ENCODE measurements at regions not wholly inside any gene's neighbourhood (a gene's known extent, or its start where the extent isn't known, plus 50 kb on each side); places are given as distances from the start of the nearest gene placed in this dataset.

DNA sequence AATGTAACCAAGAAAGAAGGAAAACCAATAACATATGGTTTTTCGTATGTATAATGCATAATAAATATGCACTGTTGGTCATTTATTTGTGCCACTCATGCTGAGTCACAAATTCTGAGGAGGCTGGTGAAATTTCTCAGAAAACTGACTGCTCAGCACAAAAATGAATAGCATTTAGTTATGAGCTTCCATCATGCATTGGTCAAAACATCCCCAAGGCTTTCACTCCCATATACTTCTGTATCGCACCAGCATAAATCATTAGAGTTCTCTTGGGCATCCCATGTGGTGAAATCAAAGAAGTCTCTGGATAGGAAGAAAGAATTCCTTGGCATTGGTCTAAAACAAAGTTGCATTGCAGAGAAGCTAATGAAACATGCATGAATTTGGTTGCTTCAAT, 785.6 kb upstream of the CDH8 start:
- Histone ChIP-seq H3K79me1 (ENCODE audit: insufficient read depth, low read depth, low read length, poor library complexity, severe bottlenecking) (no peaks in the 10 kb centered on the region), H4K91ac (ENCODE audit: insufficient read length, low read depth, low read length) (no peak overlapping the region), H3K4ac (ENCODE audit: low read depth, low read length) (no peak overlapping the region), H3T11ph (ENCODE audit: low read length) (no peak overlapping the region), H3K23ac (ENCODE audit: insufficient read length, low read depth, low read length) (no peak overlapping the region), H2BK5ac (ENCODE audit: insufficient read length, low read length) (no peak overlapping the region), H3K23me2 (ENCODE audit: insufficient read length, low read depth, low read length, poor library complexity, severe bottlenecking) (no peaks in the 10 kb centered on the region), H2BK12ac (ENCODE audit: insufficient read length, low read depth, low read length) (no peak overlapping the region), H2AK5ac (ENCODE audit: insufficient read length, low read length) (no peak overlapping the region), H2BK20ac (ENCODE audit: low read depth, low read length, poor library complexity, severe bottlenecking) (no peak overlapping the region), H3K27ac (ENCODE audit: insufficient read length, low read depth, low read length) (no peak overlapping the region), H3K18ac (ENCODE audit: insufficient read length, low read depth, low read length) (no peak overlapping the region), H3K9me3 (ENCODE audit: control insufficient read depth, low read depth, low read length) (no peaks in the 10 kb centered on the region), H3K56ac (ENCODE audit: insufficient read length, low read depth, low read length) (no peak overlapping the region), H4K20me1 (ENCODE audit: control insufficient read depth, insufficient read depth, insufficient read length) (no peaks in the 10 kb centered on the region), H3K4me2 (ENCODE audit: insufficient read depth, insufficient read length, low read length) (no peak overlapping the region), H3K14ac (ENCODE audit: insufficient read depth, low read length) (no peak overlapping the region), H3K79me2 (ENCODE audit: insufficient read depth, low read length) (no peaks in the 10 kb centered on the region), H3K4me1 (ENCODE audit: insufficient read depth, low read length) (no peaks in the 10 kb centered on the region), H3K27me3 (ENCODE audit: insufficient read depth, low read length) (no peaks in the 10 kb centered on the region), H2BK15ac (ENCODE audit: low read depth, low read length) (no peak overlapping the region), H4K8ac (replicated peaks; ENCODE audit: insufficient read length, low read depth, low read length) (no peak overlapping the region), H3K9ac (ENCODE audit: extremely low read depth, insufficient read length, low read length) (no peak overlapping the region), H4K5ac (ENCODE audit: insufficient read length, low read depth, low read length) (no peak overlapping the region), H2AFZ (ENCODE audit: low read length) (no peak overlapping the region), H2BK120ac (ENCODE audit: low read depth, low read length, poor library complexity, severe bottlenecking) (no peak overlapping the region)
- Mint-ChIP-seq H3K27me3 (ENCODE audit: low read depth) (no peaks in the 10 kb centered on the region), H3K9me3 (no peaks in the 10 kb centered on the region; a peak in 1 of 5 replicates), H3K4me1 (peaks cover 0 to 3% of the 10 kb centered on the region in 2 experiments; a peak in 3 of 4 replicates), H3K36me3 (ENCODE audit: insufficient read depth in 1 of 3, low read depth in 3 of 3) (no peaks in the 10 kb centered on the region), H3K27ac (no peak overlapping the region), H3K4me3 (no peak overlapping the region)
- TF ChIP-seq, protein P1, sequence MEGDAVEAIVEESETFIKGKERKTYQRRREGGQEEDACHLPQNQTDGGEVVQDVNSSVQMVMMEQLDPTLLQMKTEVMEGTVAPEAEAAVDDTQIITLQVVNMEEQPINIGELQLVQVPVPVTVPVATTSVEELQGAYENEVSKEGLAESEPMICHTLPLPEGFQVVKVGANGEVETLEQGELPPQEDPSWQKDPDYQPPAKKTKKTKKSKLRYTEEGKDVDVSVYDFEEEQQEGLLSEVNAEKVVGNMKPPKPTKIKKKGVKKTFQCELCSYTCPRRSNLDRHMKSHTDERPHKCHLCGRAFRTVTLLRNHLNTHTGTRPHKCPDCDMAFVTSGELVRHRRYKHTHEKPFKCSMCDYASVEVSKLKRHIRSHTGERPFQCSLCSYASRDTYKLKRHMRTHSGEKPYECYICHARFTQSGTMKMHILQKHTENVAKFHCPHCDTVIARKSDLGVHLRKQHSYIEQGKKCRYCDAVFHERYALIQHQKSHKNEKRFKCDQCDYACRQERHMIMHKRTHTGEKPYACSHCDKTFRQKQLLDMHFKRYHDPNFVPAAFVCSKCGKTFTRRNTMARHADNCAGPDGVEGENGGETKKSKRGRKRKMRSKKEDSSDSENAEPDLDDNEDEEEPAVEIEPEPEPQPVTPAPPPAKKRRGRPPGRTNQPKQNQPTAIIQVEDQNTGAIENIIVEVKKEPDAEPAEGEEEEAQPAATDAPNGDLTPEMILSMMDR (conservative IDR thresholded peaks at IDR 0.05) = no peak
- no peak for DNase-seq
- WGBS (ENCODE audit: extremely low coverage, insufficient read length, low lambda C conversion rate) = no CpG with 5 or more reads among the region's 2 CpGs

Measured in H9 (cell line).